Stomach (tissue), 4 donors: ENCODE measurements at regions not wholly inside any gene's neighbourhood (a gene's known extent, or its start where the extent isn't known, plus 50 kb on each side); places are given as distances from the start of the nearest gene placed in this dataset.
"Not testable (repeated sequence)": the region's sequence is repeated elsewhere in the genome, so short reads cannot be mapped to it uniquely, and the experiment has no call there.

Source experiments
- POLR2A ChIP-seq, 4 donors: fragments of 450-650 bp; IDR thresholded peaks; one replicate each; pipeline ENCODE4 v1.6.1; 2016; ENCODE audit warnings: antibody characterized with exemption in 4 of 4, control low read depth in 2 of 4, mild to moderate bottlenecking in 1 of 4, moderate library complexity in 1 of 4
- TF ChIP-seq, protein P1 (sequence below), 7 experiments: fragments of 450-650 bp in 4 of 7; fragments of 200-600 bp in 3 of 7; sonication (generic) in 3 of 7; IDR thresholded peaks; one replicate each; pipeline ENCODE4 v1.5.1; 2016 to 2019; ENCODE audit warnings: antibody characterized with exemption in 7 of 7, control low read depth in 2 of 7, mild to moderate bottlenecking in 1 of 7

DNA sequence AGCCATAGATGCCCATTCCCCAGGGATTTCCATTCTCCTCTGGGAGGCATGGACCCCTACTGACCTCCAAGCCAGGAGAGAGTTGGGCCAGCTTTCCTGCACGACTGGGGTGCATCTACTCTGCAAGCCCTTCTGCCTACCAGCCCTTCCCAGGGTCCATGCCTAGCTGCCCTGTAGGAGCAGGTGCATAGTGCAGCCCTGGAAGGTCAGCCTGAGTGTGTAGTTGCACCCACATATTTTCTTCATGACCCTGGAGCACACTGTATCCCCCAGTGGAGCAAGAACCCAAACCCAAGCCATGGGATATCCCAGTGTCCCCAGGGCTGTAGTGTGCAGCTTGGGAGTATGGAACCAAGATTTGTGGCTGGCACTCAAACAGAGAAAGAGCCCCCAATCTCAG, 155.6 kb upstream of the GOLGA6L22 start:
- TF ChIP-seq, protein P1, sequence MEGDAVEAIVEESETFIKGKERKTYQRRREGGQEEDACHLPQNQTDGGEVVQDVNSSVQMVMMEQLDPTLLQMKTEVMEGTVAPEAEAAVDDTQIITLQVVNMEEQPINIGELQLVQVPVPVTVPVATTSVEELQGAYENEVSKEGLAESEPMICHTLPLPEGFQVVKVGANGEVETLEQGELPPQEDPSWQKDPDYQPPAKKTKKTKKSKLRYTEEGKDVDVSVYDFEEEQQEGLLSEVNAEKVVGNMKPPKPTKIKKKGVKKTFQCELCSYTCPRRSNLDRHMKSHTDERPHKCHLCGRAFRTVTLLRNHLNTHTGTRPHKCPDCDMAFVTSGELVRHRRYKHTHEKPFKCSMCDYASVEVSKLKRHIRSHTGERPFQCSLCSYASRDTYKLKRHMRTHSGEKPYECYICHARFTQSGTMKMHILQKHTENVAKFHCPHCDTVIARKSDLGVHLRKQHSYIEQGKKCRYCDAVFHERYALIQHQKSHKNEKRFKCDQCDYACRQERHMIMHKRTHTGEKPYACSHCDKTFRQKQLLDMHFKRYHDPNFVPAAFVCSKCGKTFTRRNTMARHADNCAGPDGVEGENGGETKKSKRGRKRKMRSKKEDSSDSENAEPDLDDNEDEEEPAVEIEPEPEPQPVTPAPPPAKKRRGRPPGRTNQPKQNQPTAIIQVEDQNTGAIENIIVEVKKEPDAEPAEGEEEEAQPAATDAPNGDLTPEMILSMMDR (IDR thresholded peaks at IDR 0.05), result not testable (repeated sequence)
- not testable (repeated sequence) for TF ChIP-seq POLR2A (IDR thresholded peaks at IDR 0.05)
